ENCODE measurements at regions not wholly inside any gene's neighbourhood (a gene's known extent, or its start where the extent isn't known, plus 50 kb on each side); places are given as distances from the start of the nearest gene placed in this dataset.

- no peak for TF ChIP-seq CTCF (IDR thresholded peaks at IDR 0.05; ENCODE audit: low read depth, low read length, missing control alignments)
- no peak for DNase-seq (ENCODE audit: low read depth)
- no peak overlapping the region for H3K4me3 ChIP-seq (ENCODE audit: low read depth, low read length)
These were observed 254.6 kb upstream of the KIRREL3 start for GRCh38 chr11:127255209-127255608.

GRCh38 chr11:127252321-127252720 is 251.8 kb upstream of the KIRREL3 start:
- no peak for TF ChIP-seq CTCF (IDR thresholded peaks at IDR 0.05; ENCODE audit: low read depth, low read length, missing control alignments)

GRCh38 chr11:127249576-127249975 is 249.0 kb upstream of the KIRREL3 start:
- no peak for DNase-seq (ENCODE audit: low read depth)
- no peak for TF ChIP-seq CTCF (IDR thresholded peaks at IDR 0.05; ENCODE audit: low read depth, low read length, missing control alignments)

More at GRCh38 chr11:127252321-127252720, 251.8 kb upstream of the KIRREL3 start:
- H3K4me3 ChIP-seq (ENCODE audit: low read depth, low read length), result no peak overlapping the region
- no peak for DNase-seq (ENCODE audit: low read depth)

DNA sequence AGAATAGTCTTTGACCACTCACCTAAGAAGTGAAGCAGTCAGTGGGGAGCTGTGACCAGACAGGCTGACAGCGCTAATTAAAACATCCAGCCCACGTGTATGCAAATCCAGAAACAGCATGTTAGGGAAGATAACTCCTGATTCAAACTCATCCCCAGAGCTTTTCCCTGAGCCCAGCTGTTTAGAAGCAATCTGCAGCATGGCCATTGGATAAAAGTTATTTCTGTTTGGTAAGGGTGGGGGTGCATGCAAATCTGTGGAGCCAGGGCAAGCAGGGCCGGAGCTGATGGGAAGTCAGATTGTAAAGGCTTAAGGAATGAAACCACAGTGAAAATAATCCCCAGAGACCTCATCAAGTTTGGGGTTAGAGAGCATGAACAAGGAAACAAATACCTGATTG is 247.9 kb upstream of the KIRREL3 start:
- no peak overlapping the region for H3K4me3 ChIP-seq (ENCODE audit: low read depth, low read length)
- DNase-seq (ENCODE audit: low read depth), result no peak
- TF ChIP-seq CTCF (IDR thresholded peaks at IDR 0.05; ENCODE audit: low read depth, low read length, missing control alignments), result no peak

More at GRCh38 chr11:127249576-127249975, 249.0 kb upstream of the KIRREL3 start:
- H3K4me3 ChIP-seq (ENCODE audit: low read depth, low read length), result no peak overlapping the region

DNA sequence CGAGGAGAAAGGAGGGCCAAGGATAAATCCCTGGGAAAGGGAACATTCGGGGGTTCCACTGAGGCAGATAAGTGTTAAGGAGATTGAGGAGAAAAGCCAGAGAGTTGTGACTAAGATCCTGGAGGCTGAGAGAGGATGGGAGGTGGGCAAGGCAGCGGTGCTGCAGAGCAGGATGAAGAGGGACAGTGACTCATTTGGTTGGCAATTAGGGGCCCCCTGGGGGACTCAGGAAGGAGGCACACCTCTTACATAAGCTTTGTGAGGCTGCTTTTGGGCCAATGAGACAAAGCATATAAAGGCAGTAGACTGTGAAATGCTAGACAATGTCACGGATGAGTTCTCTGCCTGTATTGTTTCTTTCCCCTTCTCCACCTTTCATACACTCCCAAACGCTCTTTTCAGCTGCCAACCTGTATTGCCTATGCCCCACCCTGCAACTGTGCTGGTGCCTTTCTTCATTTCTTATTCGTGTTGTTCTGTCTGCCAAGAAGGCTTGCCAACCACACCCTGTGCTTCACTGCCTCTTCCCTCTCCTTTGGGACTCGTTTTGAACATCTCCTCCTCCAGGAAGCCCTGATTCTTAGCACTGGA is 246.8 kb upstream of the KIRREL3 start:
- DNase-seq (ENCODE audit: low read depth), result no peak
- TF ChIP-seq CTCF (IDR thresholded peaks at IDR 0.05; ENCODE audit: low read depth, low read length, missing control alignments), result no peak
- no peak overlapping the region for H3K4me3 ChIP-seq (ENCODE audit: low read depth, low read length)

DNA sequence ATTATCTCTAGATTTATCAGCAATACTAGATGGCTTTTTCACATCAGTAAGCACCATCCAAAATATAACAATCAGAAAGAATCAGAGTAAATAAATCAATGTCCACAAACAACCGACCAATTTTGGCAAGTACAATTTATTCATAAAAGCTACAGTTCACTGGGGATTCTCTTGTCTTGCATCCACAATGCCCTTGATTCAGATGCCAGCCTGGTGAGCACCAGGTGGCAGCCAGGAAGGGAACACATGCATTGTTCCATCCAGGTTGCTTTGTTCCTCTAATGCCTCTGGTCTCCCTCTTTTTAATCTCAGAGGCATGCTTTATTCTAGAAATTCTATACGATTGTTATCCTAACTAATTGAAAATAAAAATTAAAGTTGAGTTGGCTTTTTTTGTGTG is 242.1 kb upstream of the KIRREL3 start:
- no peak overlapping the region for H3K4me3 ChIP-seq (ENCODE audit: low read depth, low read length)
- DNase-seq (ENCODE audit: low read depth), result no peak
- TF ChIP-seq CTCF (IDR thresholded peaks at IDR 0.05; ENCODE audit: low read depth, low read length, missing control alignments), result no peak

- no peak for DNase-seq (ENCODE audit: low read depth)
- no peak overlapping the region for H3K4me3 ChIP-seq (ENCODE audit: low read depth, low read length)
- TF ChIP-seq CTCF (IDR thresholded peaks at IDR 0.05; ENCODE audit: low read depth, low read length, missing control alignments), result no peak
These were observed 237.8 kb upstream of the KIRREL3 start for GRCh38 chr11:127238321-127238720.

Measured in GM12864 (cell line).